ENCODE measurements at regions not wholly inside any gene's neighbourhood (a gene's known extent, or its start where the extent isn't known, plus 50 kb on each side); places are given as distances from the start of the nearest gene placed in this dataset.

GRCh38 chr5:2311851-2312250, 429.1 kb upstream of the IRX4 start:
- DNase-seq = no peak

GRCh38 chr5:2310946-2311345, 428.2 kb upstream of the IRX4 start:
- DNase-seq = no peak

GRCh38 chr5:2307631-2308030, 424.9 kb upstream of the IRX4 start:
- DNase-seq = no peak

- DNase-seq = no peak
Observed at GRCh38 chr5:2306711-2307110, 424.0 kb upstream of the IRX4 start.

- no peak for DNase-seq
Observed at GRCh38 chr5:2303431-2304100, 420.8 kb upstream of the IRX4 start.

GRCh38 chr5:2302169-2302568, 419.4 kb upstream of the IRX4 start:
- no peak for DNase-seq

GRCh38 chr5:2300861-2301574, 418.3 kb upstream of the IRX4 start:
- no peak for DNase-seq

GRCh38 chr5:2300421-2300820, 417.7 kb upstream of the IRX4 start:
- DNase-seq = no peak

GRCh38 chr5:2299388-2300220, 416.9 kb upstream of the IRX4 start:
- no peak for DNase-seq

- DNase-seq = no peak
Observed at GRCh38 chr5:2298781-2299180, 416.1 kb upstream of the IRX4 start.

- no peak for DNase-seq
Observed at GRCh38 chr5:2297991-2298390, 415.3 kb upstream of the IRX4 start.

GRCh38 chr5:2295476-2295875, 412.8 kb upstream of the IRX4 start:
- no peak for DNase-seq

- no peak for DNase-seq
Observed at GRCh38 chr5:2293906-2294305, 411.2 kb upstream of the IRX4 start.

GRCh38 chr5:2291146-2291840, 408.6 kb upstream of the IRX4 start:
- DNase-seq = no peak

- DNase-seq = no peak
Observed at GRCh38 chr5:2289380-2289779, 406.7 kb upstream of the IRX4 start.

- DNase-seq = no peak
Observed at GRCh38 chr5:2288968-2289367, 406.2 kb upstream of the IRX4 start.

GRCh38 chr5:2288466-2288865, 405.7 kb upstream of the IRX4 start:
- DNase-seq = no peak

- DNase-seq = no peak
Observed at GRCh38 chr5:2286250-2286649, 403.5 kb upstream of the IRX4 start.

GRCh38 chr5:2284678-2285077, 402.0 kb upstream of the IRX4 start:
- DNase-seq = no peak

GRCh38 chr5:2283481-2284045, 400.8 kb upstream of the IRX4 start:
- DNase-seq = no peak

- no peak for DNase-seq
Observed at GRCh38 chr5:2282893-2283292, 400.2 kb upstream of the IRX4 start.

GRCh38 chr5:2282034-2282690, 399.4 kb upstream of the IRX4 start:
- DNase-seq = no peak

Measured in NCI-H2081 (cell line).